Trophoblast cell (in vitro differentiated cells and primary cell): ENCODE measurements at regions not wholly inside any gene's neighbourhood (a gene's known extent, or its start where the extent isn't known, plus 50 kb on each side); places are given as distances from the start of the nearest gene placed in this dataset.

Source experiments
- DNase-seq, 2 donors: peaks; one replicate each; pipeline ENCODE4 v3.0.0-alpha.2; 2016
- H2AFZ ChIP-seq: 2 replicates; pipeline ENCODE4 v1.6.1; 2013; ENCODE audit warnings: low read length, moderate library complexity, mild to moderate bottlenecking; ENCODE audit not compliant: insufficient read depth, poor library complexity
- H2AK5ac ChIP-seq: 2 replicates; pipeline ENCODE4 v1.6.1; 2013; ENCODE audit warnings: mild to moderate bottlenecking, low read length
- H2BK120ac ChIP-seq: 2 replicates; pipeline ENCODE4 v1.6.1; 2013; ENCODE audit warnings: low read length, mild to moderate bottlenecking, moderate library complexity; ENCODE audit not compliant: insufficient read depth, poor library complexity
- H2BK12ac ChIP-seq: 2 replicates; pipeline ENCODE4 v1.6.1; 2013; ENCODE audit warnings: mild to moderate bottlenecking, low read length, moderate library complexity
- H2BK5ac ChIP-seq: 2 replicates; pipeline ENCODE4 v1.6.1; 2013; ENCODE audit warnings: low read length, low read depth, moderate library complexity, mild to moderate bottlenecking; ENCODE audit not compliant: poor library complexity
- H3K14ac ChIP-seq: 2 replicates; pipeline ENCODE4 v1.6.1; 2013; ENCODE audit warnings: mild to moderate bottlenecking, low read length
- H3K18ac ChIP-seq: 2 replicates; pipeline ENCODE4 v1.6.1; 2013; ENCODE audit warnings: mild to moderate bottlenecking, low read length
- H3K23ac ChIP-seq: 2 replicates; pipeline ENCODE4 v1.6.1; 2013; ENCODE audit warnings: low read length
- H3K27ac ChIP-seq: 2 replicates; pipeline ENCODE4 v1.5.1; 2013; ENCODE audit warnings: low read depth, mild to moderate bottlenecking, inconsistent platforms, low read length, moderate library complexity
- H3K27me3 ChIP-seq: 2 replicates; pipeline ENCODE4 v1.6.1; 2013; ENCODE audit warnings: inconsistent platforms, mild to moderate bottlenecking, low read length, moderate library complexity; ENCODE audit not compliant: insufficient read depth
- H3K36me3 ChIP-seq, 2 experiments: 1 replicate in 1 of 2; 2 replicates in 1 of 2; pipeline ENCODE4 v1.6.1; 2013; ENCODE audit warnings: low read length in 2 of 2, mild to moderate bottlenecking in 2 of 2, moderate library complexity in 1 of 2; ENCODE audit not compliant: insufficient read depth in 2 of 2, control insufficient read depth in 1 of 2
- H3K4ac ChIP-seq: 2 replicates; pipeline ENCODE4 v1.6.1; 2013; ENCODE audit warnings: low read depth, mild to moderate bottlenecking, low read length, moderate library complexity
- H3K4me1 ChIP-seq, 2 experiments: 1 replicate in 1 of 2; 2 replicates in 1 of 2; pipeline ENCODE4 v1.6.1; 2013; ENCODE audit warnings: low read length in 2 of 2, mild to moderate bottlenecking in 2 of 2, moderate library complexity in 1 of 2; ENCODE audit not compliant: insufficient read depth in 2 of 2, control insufficient read depth in 1 of 2
- H3K4me2 ChIP-seq: 2 replicates; pipeline ENCODE4 v1.6.1; 2013; ENCODE audit warnings: inconsistent platforms, mild to moderate bottlenecking, low read length, moderate library complexity
- H3K4me3 ChIP-seq: 2 replicates; pipeline ENCODE4 v1.5.1; 2013; ENCODE audit warnings: mild to moderate bottlenecking, low read depth, low read length, inconsistent platforms
- H3K79me1 ChIP-seq: one replicate; pipeline ENCODE4 v1.6.1; 2013; ENCODE audit warnings: low read length
- H3K79me2 ChIP-seq: 2 replicates; pipeline ENCODE4 v1.6.1; 2013; ENCODE audit warnings: low read length, mild to moderate bottlenecking; ENCODE audit not compliant: control insufficient read depth, insufficient read depth, poor library complexity
- H3K9ac ChIP-seq: 2 replicates; pipeline ENCODE4 v1.6.1; 2013; ENCODE audit warnings: mild to moderate bottlenecking, low read length
- H3K9me3 ChIP-seq: 2 replicates; pipeline ENCODE4 v1.6.1; 2013; ENCODE audit warnings: low read depth, mild to moderate bottlenecking, control low read depth, inconsistent platforms, low read length; ENCODE audit not compliant: insufficient read depth
- H4K12ac ChIP-seq: 2 replicates; pipeline ENCODE4 v1.6.1; 2013; ENCODE audit warnings: low read depth, mild to moderate bottlenecking, low read length, moderate library complexity
- H4K8ac ChIP-seq: 2 replicates; pipeline ENCODE4 v1.6.1; 2013; ENCODE audit warnings: low read depth, mild to moderate bottlenecking, low read length, moderate library complexity
- H4K91ac ChIP-seq: one replicate; pipeline ENCODE4 v1.6.1; 2013; ENCODE audit warnings: low read depth, mild to moderate bottlenecking, low read length, moderate library complexity
- WGBS: extraction: QIAGEN DNeasy Blood & Tissue Kit; methylation state at CpG from one replicate; pipeline ENCODE4 v1.1.7; 2013; ENCODE audit warnings: missing lambda C conversion rate; ENCODE audit not compliant: insufficient read length, insufficient coverage; ENCODE audit errors: extremely low coverage; 5-methylcytosine and 5-hydroxymethylcytosine counted together

DNA sequence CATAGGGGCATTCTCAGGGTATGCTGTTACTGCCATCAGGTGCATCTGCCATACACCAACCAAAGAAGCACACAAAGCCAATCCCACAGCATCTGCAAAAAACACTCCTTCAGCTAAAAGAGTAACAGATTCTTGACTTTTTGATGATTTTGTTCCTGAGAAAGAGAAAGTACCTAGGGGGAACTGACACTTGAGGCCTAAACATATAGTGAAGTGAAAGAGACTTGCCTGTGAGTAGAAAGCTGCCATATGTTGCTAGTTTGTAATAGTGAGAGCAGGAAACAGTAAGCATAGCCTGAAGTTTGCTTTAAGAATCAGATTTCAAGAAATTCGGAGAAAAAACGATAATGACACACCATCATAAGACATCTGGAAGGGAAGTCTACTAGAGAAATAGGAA lies 97.9 kb upstream of the CTSC start:
- H2AK5ac ChIP-seq = no peak overlapping the region
- H2BK5ac ChIP-seq = no peak overlapping the region
- no peak overlapping the region for H3K9ac ChIP-seq
- H3K14ac ChIP-seq = no peak overlapping the region
- H4K91ac ChIP-seq = no peak overlapping the region
- DNase-seq = no peak
- H3K4ac ChIP-seq = no peak overlapping the region
- no peak overlapping the region for H2BK120ac ChIP-seq
- H2BK12ac ChIP-seq = no peak overlapping the region
- H3K27me3 ChIP-seq = no peaks in the 10 kb centered on the region
- H3K4me1 ChIP-seq = no peaks in the 10 kb centered on the region
- no peaks in the 10 kb centered on the region for H3K36me3 ChIP-seq
- no peaks in the 10 kb centered on the region for H3K79me2 ChIP-seq
- H3K23ac ChIP-seq = no peak overlapping the region
- no peak overlapping the region for H3K18ac ChIP-seq
- WGBS = no CpG with 5 or more reads among the region's 2 CpGs
- no peak overlapping the region for H3K4me2 ChIP-seq
- peaks cover 2% of the 10 kb centered on the region for H3K9me3 ChIP-seq
- no peak overlapping the region for H4K12ac ChIP-seq
- H2AFZ ChIP-seq = no peak overlapping the region
- H3K27ac ChIP-seq = no peak overlapping the region
- no peak overlapping the region for H4K8ac ChIP-seq
- no peak overlapping the region for H3K4me3 ChIP-seq
- H3K79me1 ChIP-seq = no peaks in the 10 kb centered on the region

DNA sequence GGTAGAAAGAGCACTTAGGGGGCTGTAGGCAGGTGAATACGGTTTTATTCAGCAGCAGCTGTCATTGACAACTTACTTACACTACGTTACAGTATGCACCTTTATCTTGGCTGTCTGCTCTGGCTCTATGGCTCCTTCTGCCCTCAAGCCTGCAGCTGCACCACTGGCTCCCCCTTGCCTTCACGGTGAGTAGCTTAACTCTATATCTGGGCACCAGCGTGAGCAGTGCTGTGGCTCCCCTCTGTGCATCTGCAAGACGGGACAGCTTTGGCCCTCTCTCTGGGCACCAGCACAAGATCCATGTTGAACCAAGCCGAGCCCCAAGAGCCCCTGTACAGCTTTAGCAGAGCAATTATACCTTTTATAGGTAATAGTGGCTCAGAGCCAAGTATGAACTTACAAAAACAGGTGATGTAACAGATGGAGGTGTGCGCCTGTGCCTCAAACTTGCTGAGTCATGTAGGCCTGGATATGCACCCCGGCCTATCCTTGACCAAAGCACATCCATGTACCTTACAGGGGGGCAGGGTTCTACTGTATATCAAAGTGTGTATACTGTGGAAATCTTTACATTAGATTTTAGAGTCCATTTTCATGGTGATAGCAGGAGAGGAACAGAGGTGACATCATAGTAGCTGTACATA lies 96.9 kb upstream of the CTSC start:
- Histone ChIP-seq H3K27ac (no peak overlapping the region), H4K8ac (no peak overlapping the region), H2BK120ac (no peak overlapping the region), H3K4ac (no peak overlapping the region), H3K9me3 (peaks cover 2% of the 10 kb centered on the region), H3K27me3 (no peaks in the 10 kb centered on the region), H3K18ac (no peak overlapping the region), H2AK5ac (no peak overlapping the region), H3K23ac (no peak overlapping the region), H3K4me1 (no peaks in the 10 kb centered on the region), H3K4me3 (no peak overlapping the region), H2BK12ac (no peak overlapping the region), H2BK5ac (no peak overlapping the region), H4K12ac (no peak overlapping the region), H3K9ac (no peak overlapping the region), H3K36me3 (no peaks in the 10 kb centered on the region), H3K14ac (no peak overlapping the region), H3K79me1 (no peaks in the 10 kb centered on the region), H3K4me2 (no peak overlapping the region), H2AFZ (no peak overlapping the region), H3K79me2 (no peaks in the 10 kb centered on the region), H4K91ac (no peak overlapping the region)
- DNase-seq = no peak
- no CpG with 5 or more reads among the region's 8 CpGs for WGBS

DNA sequence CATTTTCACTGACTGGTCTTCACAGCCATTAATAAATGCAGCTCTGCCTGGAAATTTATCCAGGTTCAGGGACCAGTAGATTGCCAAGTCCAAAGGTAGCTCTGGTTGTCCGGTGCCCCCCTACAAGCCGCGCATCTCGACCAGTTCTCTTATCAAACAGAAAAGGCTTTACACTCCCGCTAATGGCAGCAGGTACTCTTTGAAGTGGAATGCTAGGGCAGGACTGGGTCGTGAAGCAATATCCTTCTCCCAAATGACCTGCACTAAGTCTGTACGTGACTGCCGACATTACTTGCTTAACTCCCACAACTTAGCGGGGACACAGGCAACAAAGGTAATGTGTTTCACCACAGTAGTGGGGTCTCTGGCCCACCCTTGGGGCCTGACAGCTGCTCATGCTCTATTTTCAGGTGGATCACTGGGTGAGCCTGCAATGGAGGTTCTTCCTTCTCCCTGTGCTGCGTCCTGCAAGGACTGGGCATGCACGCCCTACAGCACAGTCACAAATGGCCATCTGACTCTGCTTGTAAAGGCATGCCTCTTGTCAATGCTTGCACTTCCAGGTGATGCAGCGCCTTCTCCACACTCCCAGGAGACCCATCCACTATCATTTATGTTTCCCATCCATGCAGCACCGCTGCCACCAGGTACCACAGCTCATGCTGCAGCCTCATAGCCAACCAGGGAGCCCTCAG lies 96.1 kb upstream of the CTSC start:
- no peak overlapping the region for H2BK12ac ChIP-seq
- H3K79me2 ChIP-seq = no peaks in the 10 kb centered on the region
- no peak overlapping the region for H3K23ac ChIP-seq
- WGBS = no CpG with 5 or more reads among the region's 13 CpGs
- H3K27me3 ChIP-seq = no peaks in the 10 kb centered on the region
- H3K27ac ChIP-seq = no peak overlapping the region
- no peak overlapping the region for H4K91ac ChIP-seq
- no peak overlapping the region for H4K12ac ChIP-seq
- H3K9me3 ChIP-seq = peaks cover 2% of the 10 kb centered on the region
- H3K79me1 ChIP-seq = no peaks in the 10 kb centered on the region
- H3K4me3 ChIP-seq = no peak overlapping the region
- no peak overlapping the region for H4K8ac ChIP-seq
- H2BK120ac ChIP-seq = no peak overlapping the region
- no peak overlapping the region for H3K18ac ChIP-seq
- DNase-seq = no peak
- no peak overlapping the region for H3K4ac ChIP-seq
- no peak overlapping the region for H2BK5ac ChIP-seq
- H2AFZ ChIP-seq = no peak overlapping the region
- no peak overlapping the region for H3K14ac ChIP-seq
- no peaks in the 10 kb centered on the region for H3K36me3 ChIP-seq
- no peaks in the 10 kb centered on the region for H3K4me1 ChIP-seq
- no peak overlapping the region for H3K9ac ChIP-seq
- no peak overlapping the region for H2AK5ac ChIP-seq
- H3K4me2 ChIP-seq = no peak overlapping the region

DNA sequence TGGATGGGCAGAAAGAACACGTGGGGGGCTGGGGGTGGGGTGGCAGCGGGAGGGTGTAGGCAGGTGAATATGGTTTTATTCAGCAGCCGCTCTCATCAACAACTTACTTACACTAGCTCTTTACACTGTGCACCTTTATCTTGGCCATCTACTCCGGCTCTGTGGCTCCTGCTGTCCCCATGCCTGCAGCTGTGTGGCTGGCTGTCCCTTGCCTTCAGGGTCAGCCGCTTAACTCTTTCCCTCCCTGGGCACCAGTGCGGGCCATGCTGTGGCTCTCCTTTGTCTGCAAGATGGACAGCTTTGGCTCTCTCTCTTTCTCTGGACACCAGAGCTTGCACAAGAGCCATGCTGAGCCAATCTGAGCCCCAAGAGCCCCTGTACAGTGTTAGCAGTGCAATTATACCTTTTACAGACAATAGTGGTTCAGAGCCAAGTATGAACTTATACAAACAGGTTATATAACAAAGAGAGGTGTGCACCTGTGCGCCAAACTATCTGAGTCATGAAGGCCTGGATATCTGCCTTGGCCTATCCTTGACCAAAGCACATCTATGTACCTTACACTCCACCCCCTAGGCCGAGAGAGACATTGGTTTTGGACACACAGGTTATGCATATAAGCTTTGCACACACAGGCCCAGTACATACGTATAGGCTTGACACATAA lies 94.3 kb upstream of the CTSC start:
- H3K36me3 ChIP-seq = no peaks in the 10 kb centered on the region
- no peak overlapping the region for H2BK12ac ChIP-seq
- DNase-seq = no peak
- no peak overlapping the region for H2AFZ ChIP-seq
- no peak overlapping the region for H3K4me2 ChIP-seq
- no peak overlapping the region for H2BK120ac ChIP-seq
- H4K8ac ChIP-seq = no peak overlapping the region
- H3K27me3 ChIP-seq = no peaks in the 10 kb centered on the region
- H3K79me1 ChIP-seq = no peaks in the 10 kb centered on the region
- no peak overlapping the region for H3K9ac ChIP-seq
- H4K12ac ChIP-seq = no peak overlapping the region
- H3K4me1 ChIP-seq = no peaks in the 10 kb centered on the region
- no peak overlapping the region for H3K27ac ChIP-seq
- H3K23ac ChIP-seq = no peak overlapping the region
- no peak overlapping the region for H4K91ac ChIP-seq
- H2BK5ac ChIP-seq = no peak overlapping the region
- no peak overlapping the region for H3K4me3 ChIP-seq
- no peak overlapping the region for H2AK5ac ChIP-seq
- no peak overlapping the region for H3K18ac ChIP-seq
- no peak overlapping the region for H3K14ac ChIP-seq
- H3K9me3 ChIP-seq = no peaks in the 10 kb centered on the region
- H3K4ac ChIP-seq = no peak overlapping the region
- no CpG with 5 or more reads among the region's 9 CpGs for WGBS
- H3K79me2 ChIP-seq = no peaks in the 10 kb centered on the region
